ENCODE measurements at regions not wholly inside any gene's neighbourhood (a gene's known extent, or its start where the extent isn't known, plus 50 kb on each side); places are given as distances from the start of the nearest gene placed in this dataset.

GRCh38 chr2:236397681-236398080 lies 133.5 kb upstream of the ASB18 start:
- Histone ChIP-seq H3K9me3 (ENCODE audit: control insufficient read depth, insufficient read depth, low read length) (no peaks in the 10 kb centered on the region), H3K27ac (ENCODE audit: low read length) (no peak overlapping the region), H3K4me1 (ENCODE audit: control insufficient read depth, insufficient read depth, low read length) (peaks cover 3% of the 10 kb centered on the region; the same call in 1 of the 2 replicates), H3K36me3 (ENCODE audit: control insufficient read depth, insufficient read depth, low read length) (no peaks in the 10 kb centered on the region), H3K27me3 (ENCODE audit: control insufficient read depth, insufficient read depth, low read length) (no peaks in the 10 kb centered on the region), H3K4me3 (ENCODE audit: low read length) (no peak overlapping the region)
- no peak for DNase-seq (ENCODE audit: low read depth, low spot score)
- no CpG with 5 or more reads among the region's 4 CpGs for whole genome bisulfite sequencing (ENCODE audit: insufficient coverage, insufficient read length)

DNA sequence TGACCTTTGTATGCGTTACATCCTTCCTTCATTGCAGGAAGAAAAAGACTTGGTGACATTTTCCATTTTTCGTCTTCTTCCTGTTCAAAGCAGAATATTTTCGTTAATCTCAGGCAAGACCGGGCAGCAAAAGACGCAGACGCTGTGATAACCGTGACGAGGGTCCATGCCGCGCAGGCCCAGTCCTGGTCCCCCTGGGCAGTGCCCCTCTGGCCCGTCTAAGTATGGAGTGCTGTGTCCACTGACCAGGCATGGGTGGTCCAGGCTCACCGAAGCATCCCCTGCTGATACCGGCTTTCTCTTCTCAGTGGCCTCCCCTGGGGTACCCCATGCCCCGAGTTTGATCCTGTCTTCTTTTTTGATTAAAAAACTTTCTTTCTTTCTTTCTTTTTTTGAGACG lies 135.2 kb upstream of the ASB18 start:
- Histone ChIP-seq H3K36me3 (ENCODE audit: control insufficient read depth, insufficient read depth, low read length) (no peaks in the 10 kb centered on the region), H3K9me3 (ENCODE audit: control insufficient read depth, insufficient read depth, low read length) (no peaks in the 10 kb centered on the region), H3K4me3 (ENCODE audit: low read length) (no peak overlapping the region), H3K27ac (ENCODE audit: low read length) (no peak overlapping the region), H3K4me1 (ENCODE audit: control insufficient read depth, insufficient read depth, low read length) (peaks cover 4% of the 10 kb centered on the region; the same call in 1 of the 2 replicates), H3K27me3 (ENCODE audit: control insufficient read depth, insufficient read depth, low read length) (no peaks in the 10 kb centered on the region)
- DNase-seq (ENCODE audit: low read depth, low spot score), result no peak
- no CpG with 5 or more reads among the region's 15 CpGs for WGBS (ENCODE audit: insufficient coverage, insufficient read length)

DNA sequence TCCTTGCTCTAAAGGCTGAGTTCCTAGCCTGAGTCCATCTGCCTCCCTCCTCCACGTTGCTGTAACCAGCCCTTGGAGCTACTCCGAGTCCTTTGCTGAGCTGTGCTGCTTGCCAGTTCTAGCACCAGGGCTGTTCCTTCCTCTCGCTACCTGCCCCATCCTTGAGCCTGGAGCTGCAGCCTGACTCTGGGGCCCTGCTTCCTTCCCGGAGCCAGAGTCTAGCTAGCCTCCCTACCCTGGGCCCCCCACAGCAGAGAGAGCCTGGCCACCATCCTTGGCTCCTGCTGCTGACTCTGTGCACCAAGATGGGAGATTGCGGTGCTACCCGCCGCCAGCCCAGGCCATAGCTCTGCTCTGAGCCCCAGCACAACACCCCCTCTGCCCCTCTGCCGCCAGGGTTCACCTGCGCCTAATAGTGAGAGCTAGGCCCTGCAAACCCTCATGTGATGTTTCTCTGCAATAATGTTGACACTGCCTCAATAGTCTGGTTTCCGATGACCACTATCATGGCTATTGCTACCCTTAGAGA lies 135.9 kb upstream of the ASB18 start:
- Histone ChIP-seq H3K4me3 (ENCODE audit: low read length) (no peak overlapping the region), H3K36me3 (ENCODE audit: control insufficient read depth, insufficient read depth, low read length) (no peaks in the 10 kb centered on the region), H3K9me3 (ENCODE audit: control insufficient read depth, insufficient read depth, low read length) (no peaks in the 10 kb centered on the region), H3K27me3 (ENCODE audit: control insufficient read depth, insufficient read depth, low read length) (no peaks in the 10 kb centered on the region), H3K27ac (ENCODE audit: low read length) (no peak overlapping the region), H3K4me1 (ENCODE audit: control insufficient read depth, insufficient read depth, low read length) (peaks cover 4% of the 10 kb centered on the region; the same call in 1 of the 2 replicates)
- WGBS (ENCODE audit: insufficient coverage, insufficient read length), result no CpG with 5 or more reads among the region's 10 CpGs
- DNase-seq (ENCODE audit: low read depth, low spot score), result no peak

DNA sequence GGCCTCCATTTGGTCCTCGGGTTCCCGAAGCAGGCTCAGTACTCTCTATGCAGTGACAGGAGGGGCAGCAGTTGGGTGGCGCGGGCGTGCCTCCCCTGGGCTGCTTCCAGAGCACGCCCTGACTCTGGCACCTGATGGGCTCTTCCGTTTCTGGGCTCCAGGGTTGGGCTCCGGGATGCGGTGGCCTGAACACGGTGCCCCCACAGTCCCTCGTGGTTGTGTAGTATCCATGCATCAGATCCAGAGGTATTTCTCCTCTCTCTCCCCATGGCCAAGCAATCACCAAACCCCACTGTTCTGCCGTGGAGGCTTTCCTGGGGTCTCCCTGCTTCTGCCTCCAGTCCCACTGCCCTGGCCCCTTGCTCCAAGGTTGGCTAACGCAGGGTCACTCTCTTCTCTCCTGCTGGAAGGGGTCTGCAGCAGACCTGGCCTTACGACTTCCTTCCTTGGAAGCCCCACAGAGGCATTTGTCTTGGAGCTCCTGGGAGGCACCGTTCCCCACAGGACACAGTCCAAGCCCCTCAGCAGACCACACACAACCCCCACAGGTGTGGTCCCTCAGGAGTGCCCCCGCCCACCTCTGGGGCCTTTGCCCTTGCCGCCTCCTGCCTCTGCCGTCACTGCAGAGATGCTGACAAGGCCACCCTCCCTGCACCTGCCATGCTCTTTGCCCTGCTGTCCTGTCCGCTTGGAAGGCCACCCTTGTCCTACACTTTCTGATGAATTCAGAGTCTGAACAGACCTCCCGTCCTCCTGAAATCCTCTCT lies 136.6 kb upstream of the ASB18 start:
- DNase-seq (ENCODE audit: low read depth, low spot score), result no peak
- no peaks in the 10 kb centered on the region for H3K36me3 ChIP-seq (ENCODE audit: control insufficient read depth, insufficient read depth, low read length)
- no peak overlapping the region for H3K27ac ChIP-seq (ENCODE audit: low read length)
- WGBS (ENCODE audit: insufficient coverage, insufficient read length), result no CpG with 5 or more reads among the region's 20 CpGs
- no peak overlapping the region; the same call in 1 of the 2 replicates for H3K4me3 ChIP-seq (ENCODE audit: low read length)
- H3K4me1 ChIP-seq (ENCODE audit: control insufficient read depth, insufficient read depth, low read length), result peaks cover 4% of the 10 kb centered on the region; the same call in 1 of the 2 replicates
- H3K9me3 ChIP-seq (ENCODE audit: control insufficient read depth, insufficient read depth, low read length), result no peaks in the 10 kb centered on the region
- H3K27me3 ChIP-seq (ENCODE audit: control insufficient read depth, insufficient read depth, low read length), result no peaks in the 10 kb centered on the region

DNA sequence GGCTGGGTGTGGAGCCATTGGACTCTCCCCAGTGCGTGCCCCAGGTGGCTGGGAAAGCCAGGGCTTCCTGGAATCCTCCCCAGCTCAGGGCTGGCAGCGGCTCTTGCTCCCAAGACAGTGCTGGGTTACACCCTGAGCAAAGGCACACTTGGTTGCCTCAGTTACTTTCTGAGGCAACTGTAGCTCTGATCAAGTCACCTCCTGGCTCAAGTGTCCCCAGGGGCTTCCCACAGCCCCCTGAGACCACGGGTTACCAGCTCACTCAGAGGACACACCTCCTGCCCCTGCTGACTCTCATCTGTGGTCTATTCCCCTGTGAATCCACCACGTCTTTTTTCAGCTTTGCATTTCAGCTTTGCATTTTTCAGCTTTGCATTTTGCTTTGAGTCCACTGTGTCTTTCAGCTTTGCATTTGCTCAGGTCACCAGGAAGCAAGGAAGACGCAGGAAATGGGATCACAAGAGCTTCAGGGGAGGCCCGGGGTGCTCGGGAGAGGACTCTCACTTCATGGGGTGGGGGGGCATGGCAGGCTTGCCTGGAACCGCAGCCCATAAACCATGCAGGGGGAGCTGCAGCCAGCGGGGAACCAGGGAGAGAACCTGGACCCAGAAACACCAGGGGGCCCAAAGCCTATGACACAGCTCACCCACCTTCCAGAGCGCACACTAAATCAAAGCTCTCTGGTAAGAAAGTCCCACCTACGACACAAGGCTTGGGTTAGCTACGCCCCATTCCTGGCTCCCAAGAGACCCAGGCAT lies 138.0 kb upstream of the ASB18 start:
- WGBS (ENCODE audit: insufficient coverage, insufficient read length), result no CpG with 5 or more reads among the region's 12 CpGs
- H3K9me3 ChIP-seq (ENCODE audit: control insufficient read depth, insufficient read depth, low read length), result no peaks in the 10 kb centered on the region
- no peaks in the 10 kb centered on the region for H3K36me3 ChIP-seq (ENCODE audit: control insufficient read depth, insufficient read depth, low read length)
- no peak overlapping the region for H3K27ac ChIP-seq (ENCODE audit: low read length)
- H3K4me1 ChIP-seq (ENCODE audit: control insufficient read depth, insufficient read depth, low read length), result peaks cover 4% of the 10 kb centered on the region; the same call in 1 of the 2 replicates
- H3K4me3 ChIP-seq (ENCODE audit: low read length), result no peak overlapping the region
- DNase-seq (ENCODE audit: low read depth, low spot score), result no peak
- H3K27me3 ChIP-seq (ENCODE audit: control insufficient read depth, insufficient read depth, low read length), result no peaks in the 10 kb centered on the region

- no peak overlapping the region for H3K27ac ChIP-seq (ENCODE audit: low read length)
- H3K9me3 ChIP-seq (ENCODE audit: control insufficient read depth, insufficient read depth, low read length), result no peaks in the 10 kb centered on the region
- no peaks in the 10 kb centered on the region for H3K27me3 ChIP-seq (ENCODE audit: control insufficient read depth, insufficient read depth, low read length)
- no peak overlapping the region for H3K4me3 ChIP-seq (ENCODE audit: low read length)
- H3K4me1 ChIP-seq (ENCODE audit: control insufficient read depth, insufficient read depth, low read length), result peaks cover 4% of the 10 kb centered on the region; the same call in 1 of the 2 replicates
- no peaks in the 10 kb centered on the region for H3K36me3 ChIP-seq (ENCODE audit: control insufficient read depth, insufficient read depth, low read length)
- WGBS (ENCODE audit: insufficient coverage, insufficient read length), result no CpG with 5 or more reads among the region's 4 CpGs
- DNase-seq (ENCODE audit: low read depth, low spot score), result no peak
These were observed 138.9 kb upstream of the ASB18 start for GRCh38 chr2:236403125-236403524.

GRCh38 chr2:236403811-236404210 lies 139.6 kb upstream of the ASB18 start:
- Histone ChIP-seq H3K27me3 (ENCODE audit: control insufficient read depth, insufficient read depth, low read length) (no peaks in the 10 kb centered on the region), H3K36me3 (ENCODE audit: control insufficient read depth, insufficient read depth, low read length) (no peaks in the 10 kb centered on the region), H3K9me3 (ENCODE audit: control insufficient read depth, insufficient read depth, low read length) (no peaks in the 10 kb centered on the region), H3K4me1 (ENCODE audit: control insufficient read depth, insufficient read depth, low read length) (peaks cover 4% of the 10 kb centered on the region; the same call in 1 of the 2 replicates), H3K27ac (ENCODE audit: low read length) (no peak overlapping the region), H3K4me3 (ENCODE audit: low read length) (no peak overlapping the region)
- no peak for DNase-seq (ENCODE audit: low read depth, low spot score)
- no CpG with 5 or more reads among the region's 10 CpGs for WGBS (ENCODE audit: insufficient coverage, insufficient read length)

DNA sequence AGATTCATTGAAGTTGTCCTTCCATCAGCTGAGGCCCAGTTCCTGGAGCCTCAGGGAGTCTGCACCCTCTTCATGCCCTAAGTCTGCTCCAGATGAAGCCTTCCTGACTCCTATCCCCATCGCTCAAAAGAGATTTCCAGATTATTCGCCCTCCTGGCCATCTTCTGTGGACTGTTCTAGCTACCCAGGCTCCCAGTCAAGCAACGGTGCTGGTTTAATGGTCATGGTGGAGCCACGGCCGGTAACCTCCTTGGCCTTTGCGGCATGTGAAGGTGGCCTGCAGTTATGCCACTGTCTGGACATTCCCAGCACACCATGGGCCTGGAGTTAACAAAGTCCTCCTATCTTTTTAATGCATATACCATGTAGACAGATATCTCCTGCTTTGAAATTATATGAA lies 140.1 kb upstream of the ASB18 start:
- H3K36me3 ChIP-seq (ENCODE audit: control insufficient read depth, insufficient read depth, low read length), result no peaks in the 10 kb centered on the region
- DNase-seq (ENCODE audit: low read depth, low spot score), result no peak
- H3K27ac ChIP-seq (ENCODE audit: low read length), result no peak overlapping the region
- no CpG with 5 or more reads among the region's 6 CpGs for WGBS (ENCODE audit: insufficient coverage, insufficient read length)
- H3K9me3 ChIP-seq (ENCODE audit: control insufficient read depth, insufficient read depth, low read length), result no peaks in the 10 kb centered on the region
- no peaks in the 10 kb centered on the region for H3K27me3 ChIP-seq (ENCODE audit: control insufficient read depth, insufficient read depth, low read length)
- peaks cover 4% of the 10 kb centered on the region; the same call in 1 of the 2 replicates for H3K4me1 ChIP-seq (ENCODE audit: control insufficient read depth, insufficient read depth, low read length)
- no peak overlapping the region for H3K4me3 ChIP-seq (ENCODE audit: low read length)

DNA sequence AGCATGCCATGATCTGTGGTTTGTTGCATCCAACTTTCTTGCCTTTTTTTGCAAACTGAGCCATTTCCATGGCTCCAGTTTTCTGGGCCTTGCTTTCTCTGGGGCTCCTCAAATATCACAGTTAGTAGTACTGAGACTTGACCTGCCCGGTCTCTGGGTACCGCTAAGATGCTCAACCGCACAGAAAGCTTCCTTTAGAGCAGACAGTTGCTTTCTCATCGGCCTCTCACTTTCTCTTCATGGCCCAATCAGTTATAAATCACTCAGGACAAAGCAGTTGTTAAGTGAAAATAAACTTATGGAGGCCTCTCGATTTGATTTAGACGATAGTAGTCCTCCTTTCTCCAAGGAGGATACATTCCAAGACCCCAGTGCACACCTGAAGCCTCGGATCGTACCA lies 141.2 kb upstream of the ASB18 start:
- no CpG with 5 or more reads among the region's 8 CpGs for WGBS (ENCODE audit: insufficient coverage, insufficient read length)
- DNase-seq (ENCODE audit: low read depth, low spot score), result no peak
- Histone ChIP-seq H3K27ac (ENCODE audit: low read length) (no peak overlapping the region), H3K27me3 (ENCODE audit: control insufficient read depth, insufficient read depth, low read length) (no peaks in the 10 kb centered on the region), H3K4me3 (ENCODE audit: low read length) (no peak overlapping the region), H3K4me1 (ENCODE audit: control insufficient read depth, insufficient read depth, low read length) (peaks cover 4% of the 10 kb centered on the region; the same call in 1 of the 2 replicates), H3K36me3 (ENCODE audit: control insufficient read depth, insufficient read depth, low read length) (no peaks in the 10 kb centered on the region), H3K9me3 (ENCODE audit: control insufficient read depth, insufficient read depth, low read length) (no peaks in the 10 kb centered on the region)

DNA sequence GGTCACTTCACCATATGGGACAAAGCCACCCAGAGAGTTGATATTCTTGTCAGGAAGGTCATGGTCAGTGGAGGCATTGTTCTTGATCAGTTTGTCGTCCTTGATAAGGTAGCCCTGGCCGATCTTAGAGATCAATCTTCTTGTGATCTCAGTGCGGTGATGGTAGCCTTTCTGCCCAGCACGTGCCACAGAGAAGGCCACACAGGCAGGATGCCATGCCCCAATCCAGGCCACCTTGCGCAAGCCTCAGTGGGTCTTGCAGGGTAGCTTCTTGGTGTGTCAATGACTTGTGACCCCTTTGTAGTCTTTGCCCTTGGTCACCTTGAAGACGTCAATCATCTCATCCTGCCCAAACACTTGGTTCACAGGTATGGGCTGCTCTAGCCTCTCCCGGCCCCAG lies 143.9 kb upstream of the ASB18 start:
- no peaks in the 10 kb centered on the region for H3K9me3 ChIP-seq (ENCODE audit: control insufficient read depth, insufficient read depth, low read length)
- no CpG with 5 or more reads among the region's 7 CpGs for WGBS (ENCODE audit: insufficient coverage, insufficient read length)
- H3K27ac ChIP-seq (ENCODE audit: low read length), result no peak overlapping the region
- DNase-seq (ENCODE audit: low read depth, low spot score), result no peak
- no peak overlapping the region for H3K4me3 ChIP-seq (ENCODE audit: low read length)
- no peaks in the 10 kb centered on the region for H3K36me3 ChIP-seq (ENCODE audit: control insufficient read depth, insufficient read depth, low read length)
- peaks cover under 1% of the 10 kb centered on the region; the same call in 1 of the 2 replicates for H3K4me1 ChIP-seq (ENCODE audit: control insufficient read depth, insufficient read depth, low read length)
- H3K27me3 ChIP-seq (ENCODE audit: control insufficient read depth, insufficient read depth, low read length), result no peaks in the 10 kb centered on the region
